BLaER1 treated with 17β-estradiol and CSF1 and Interleukin-3, amounts not matched to agents 10 nM and 100 nM (cell line): ENCODE measurements at regions not wholly inside any gene's neighbourhood (a gene's known extent, or its start where the extent isn't known, plus 50 kb on each side); places are given as distances from the start of the nearest gene placed in this dataset.

ENCODE experiments used
- H3K27ac ChIP-seq, 11 experiments: shearing (Covaris generic); formaldehyde crosslinking; 2 replicates each; pipeline ENCODE4 v1.8.1; 2022
- H3K27me3 ChIP-seq, 11 experiments: shearing (Covaris generic); formaldehyde crosslinking; 2 replicates each; pipeline ENCODE4 v1.8.1; 2022
- H3K36me3 ChIP-seq, 11 experiments: shearing (Covaris generic); formaldehyde crosslinking; 2 replicates each; pipeline ENCODE4 v1.8.1; 2022
- H3K4me1 ChIP-seq, 10 experiments: shearing (Covaris generic); formaldehyde crosslinking; 2 replicates each; pipeline ENCODE4 v1.8.1; 2022
- H3K4me2 ChIP-seq, 11 experiments: shearing (Covaris generic); formaldehyde crosslinking; 2 replicates each; pipeline ENCODE4 v1.8.1; 2022
- H3K4me3 ChIP-seq, 10 experiments: shearing (Covaris generic); formaldehyde crosslinking; 2 replicates each; pipeline ENCODE4 v1.8.1; 2022
- H3K9ac ChIP-seq, 11 experiments: shearing (Covaris generic); formaldehyde crosslinking; 2 replicates each; pipeline ENCODE4 v1.8.1; 2022
- H3K9me3 ChIP-seq, 11 experiments: shearing (Covaris generic); formaldehyde crosslinking; replicated peaks in 1 of 11; 2 replicates each; pipeline ENCODE4 v1.8.1; 2022
- H4K20me1 ChIP-seq, 11 experiments: shearing (Covaris generic); formaldehyde crosslinking; 2 replicates each; pipeline ENCODE4 v1.8.1; 2022
- Cebpa-rat ChIP-seq, 11 experiments: shearing (Covaris generic); IDR thresholded peaks; 2 replicates each; pipeline ENCODE4 v1.8.1; 2022

DNA sequence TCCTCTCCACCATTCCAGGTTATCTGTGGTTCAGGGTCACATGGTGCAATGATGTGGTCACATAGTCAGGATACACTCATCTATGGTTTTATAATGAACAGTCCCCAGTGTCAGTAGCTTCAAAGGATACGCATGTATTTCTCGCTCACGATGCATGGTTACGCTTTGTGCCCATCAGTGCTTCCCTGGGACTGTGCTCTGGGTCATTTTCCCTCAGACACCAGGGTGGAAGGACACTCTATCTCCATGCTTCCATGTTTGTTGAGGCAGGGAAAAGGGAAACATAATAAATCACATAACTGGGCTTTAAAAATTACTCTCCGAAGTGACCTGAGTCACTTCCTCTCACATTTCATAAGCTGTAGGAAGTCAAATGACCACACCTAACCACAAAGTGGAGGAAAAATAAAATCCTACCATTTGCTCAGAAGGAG lies 394.8 kb upstream of the NOX3 start:
- no peak for TF ChIP-seq Cebpa-rat (IDR thresholded peaks at IDR 0.05)
- Histone ChIP-seq H4K20me1 (no peaks in the 10 kb centered on the region), H3K4me2 (peak overlapping the region; percentile 11 to 79 (median 69); a peak in 20 of 22 replicates), H3K4me1 (peaks cover 19 to 51% (median 22%) of the 10 kb centered on the region in 10 experiments), H3K27me3 (no peaks in the 10 kb centered on the region), H3K9me3 (peaks cover 2 to 12% (median 11%) of the 10 kb centered on the region in 11 experiments; a peak in 19 of 22 replicates), H3K9ac (peak overlapping the region in 1 of 11 experiments; percentile 13; a peak in 1 of 22 replicates), H3K36me3 (no peaks in the 10 kb centered on the region), H3K27ac (peak overlapping the region in 5 of 11 experiments; percentile 5 to 63 (median 34); a peak in 8 of 22 replicates), H3K4me3 (peak overlapping the region in 1 of 10 experiments; percentile 3; a peak in 1 of 20 replicates)

GRCh38 chr6:155847711-155848110 lies 392.1 kb upstream of the NOX3 start:
- Histone ChIP-seq H3K36me3 (no peaks in the 10 kb centered on the region), H3K27ac (no peak overlapping the region), H3K27me3 (no peaks in the 10 kb centered on the region), H3K4me1 (peaks cover 15 to 42% (median 18%) of the 10 kb centered on the region in 10 experiments), H3K4me2 (peak overlapping the region in 3 of 11 experiments; percentile 24 to 70 (median 69); a peak in 5 of 22 replicates), H3K9ac (no peak overlapping the region), H3K4me3 (no peak overlapping the region), H4K20me1 (no peaks in the 10 kb centered on the region), H3K9me3 (peaks cover 4 to 28% (median 21%) of the 10 kb centered on the region in 11 experiments; a peak in 20 of 22 replicates)
- no peak for TF ChIP-seq Cebpa-rat (IDR thresholded peaks at IDR 0.05)

DNA sequence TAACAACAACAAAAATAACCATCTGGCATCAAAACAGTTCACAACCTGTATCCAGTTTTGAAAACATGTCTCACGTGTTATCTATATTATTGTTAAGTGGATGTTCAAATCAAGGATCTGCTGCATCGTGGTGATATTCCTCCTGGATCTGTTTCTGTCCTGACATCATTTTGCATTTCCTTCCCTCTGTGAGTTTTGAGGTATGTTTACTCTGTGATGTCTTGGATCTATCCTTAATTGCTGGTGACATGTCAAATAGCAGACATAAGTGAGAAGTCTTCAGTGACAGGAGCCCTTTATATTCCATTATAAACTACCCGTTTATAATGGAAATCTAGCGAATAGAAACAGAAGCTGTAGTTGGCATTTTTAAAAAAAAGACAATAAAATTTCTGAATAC lies 381.8 kb upstream of the NOX3 start:
- Histone ChIP-seq H4K20me1 (no peaks in the 10 kb centered on the region), H3K36me3 (no peaks in the 10 kb centered on the region), H3K4me3 (no peak overlapping the region), H3K4me2 (no peak overlapping the region), H3K9ac (no peak overlapping the region), H3K4me1 (no peaks in the 10 kb centered on the region), H3K9me3 (no peaks in the 10 kb centered on the region), H3K27ac (no peak overlapping the region), H3K27me3 (no peaks in the 10 kb centered on the region)
- TF ChIP-seq Cebpa-rat (IDR thresholded peaks at IDR 0.05): no peak

- Histone ChIP-seq H3K27me3 (no peaks in the 10 kb centered on the region), H3K4me1 (peaks cover 0 to 6% (median 0%) of the 10 kb centered on the region in 10 experiments; a peak in 3 of 20 replicates), H3K27ac (no peak overlapping the region), H3K4me2 (no peak overlapping the region), H4K20me1 (no peaks in the 10 kb centered on the region), H3K9ac (no peak overlapping the region), H3K36me3 (no peaks in the 10 kb centered on the region), H3K4me3 (no peak overlapping the region), H3K9me3 (no peaks in the 10 kb centered on the region)
- no peak for TF ChIP-seq Cebpa-rat (IDR thresholded peaks at IDR 0.05)
Observed at GRCh38 chr6:155832596-155832995, 377.0 kb upstream of the NOX3 start.

DNA sequence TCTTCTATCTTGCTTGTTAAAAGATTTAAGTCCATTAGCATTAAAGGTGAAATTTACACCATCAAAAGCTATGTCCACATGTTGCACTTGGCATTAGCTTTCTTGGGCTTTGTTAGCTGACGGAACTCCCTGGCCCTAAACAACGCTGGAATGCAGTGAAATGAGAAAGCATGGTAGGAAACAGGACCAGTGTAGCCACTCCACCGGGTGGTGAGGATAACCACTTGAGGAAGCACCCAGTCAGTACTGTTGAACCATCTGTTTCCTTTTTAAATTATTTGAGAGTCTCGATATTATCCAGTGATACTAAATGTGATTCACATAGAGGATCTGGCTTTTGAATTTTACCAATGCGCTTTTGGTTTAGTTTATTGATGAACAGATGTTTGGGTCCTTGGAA lies 374.9 kb upstream of the NOX3 start:
- H3K4me2 ChIP-seq: peak overlapping the region in 2 of 11 experiments; percentile 10 to 14; a peak in 3 of 22 replicates
- H3K9ac ChIP-seq: no peak overlapping the region
- no peaks in the 10 kb centered on the region for H3K27me3 ChIP-seq
- H3K27ac ChIP-seq: no peak overlapping the region
- H3K4me3 ChIP-seq: no peak overlapping the region
- peaks cover 0 to 6% (median 0%) of the 10 kb centered on the region in 10 experiments; a peak in 3 of 20 replicates for H3K4me1 ChIP-seq
- H3K9me3 ChIP-seq: no peaks in the 10 kb centered on the region
- H4K20me1 ChIP-seq: no peaks in the 10 kb centered on the region
- H3K36me3 ChIP-seq: no peaks in the 10 kb centered on the region
- no peak for TF ChIP-seq Cebpa-rat (IDR thresholded peaks at IDR 0.05)

DNA sequence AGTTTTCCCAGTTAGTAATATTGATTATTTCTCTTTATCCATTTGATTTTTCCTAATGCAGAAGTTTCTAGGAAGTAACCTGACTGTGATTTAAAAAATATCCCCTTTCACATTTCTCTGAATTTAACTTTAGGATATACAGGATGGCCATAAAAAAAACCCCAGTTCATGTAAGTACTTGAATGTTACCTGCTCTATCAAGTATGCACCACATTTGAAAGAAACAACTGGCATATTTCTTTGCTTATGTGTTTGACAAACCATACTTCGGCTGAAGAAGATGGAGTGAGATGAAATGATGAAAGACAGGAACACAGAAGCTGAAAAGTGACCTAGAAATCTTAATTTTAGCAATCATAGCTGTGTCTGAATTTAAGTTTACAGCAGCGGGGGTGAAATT lies 374.0 kb upstream of the NOX3 start:
- TF ChIP-seq Cebpa-rat (IDR thresholded peaks at IDR 0.05): no peak
- no peak overlapping the region for H3K9ac ChIP-seq
- no peaks in the 10 kb centered on the region for H3K27me3 ChIP-seq
- H3K4me2 ChIP-seq: no peak overlapping the region
- peaks cover 0 to 6% (median 0%) of the 10 kb centered on the region in 10 experiments; a peak in 3 of 20 replicates for H3K4me1 ChIP-seq
- no peaks in the 10 kb centered on the region for H4K20me1 ChIP-seq
- H3K27ac ChIP-seq: no peak overlapping the region
- no peaks in the 10 kb centered on the region for H3K36me3 ChIP-seq
- H3K9me3 ChIP-seq: no peaks in the 10 kb centered on the region
- H3K4me3 ChIP-seq: no peak overlapping the region

DNA sequence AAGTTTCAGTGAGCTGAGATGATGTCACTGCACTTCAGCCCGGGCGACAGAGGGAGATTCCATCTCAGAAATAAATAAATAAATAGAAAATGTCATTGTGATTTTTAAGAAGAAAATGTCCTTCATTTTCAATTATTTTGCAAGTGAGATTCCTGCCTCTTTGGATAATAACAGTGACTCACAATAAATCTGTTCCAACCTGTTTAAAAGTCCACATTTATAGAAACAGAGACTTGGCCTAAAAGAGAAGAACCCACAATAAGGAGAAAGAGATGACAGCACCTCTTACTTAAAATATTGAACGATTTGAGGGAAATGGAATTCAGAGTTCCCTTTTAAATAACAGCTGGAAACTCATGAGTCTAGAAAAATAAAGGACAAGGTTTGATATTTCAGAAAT lies 373.4 kb upstream of the NOX3 start:
- Histone ChIP-seq H3K9ac (no peak overlapping the region), H3K36me3 (no peaks in the 10 kb centered on the region), H4K20me1 (no peaks in the 10 kb centered on the region), H3K9me3 (no peaks in the 10 kb centered on the region), H3K4me1 (peaks cover 0 to 6% (median 0%) of the 10 kb centered on the region in 10 experiments; a peak in 3 of 20 replicates), H3K27me3 (no peaks in the 10 kb centered on the region), H3K27ac (no peak overlapping the region), H3K4me3 (no peak overlapping the region), H3K4me2 (no peak overlapping the region)
- no peak for TF ChIP-seq Cebpa-rat (IDR thresholded peaks at IDR 0.05)

GRCh38 chr6:155818698-155819097 lies 363.1 kb upstream of the NOX3 start:
- Histone ChIP-seq H3K4me2 (no peak overlapping the region), H3K27me3 (no peaks in the 10 kb centered on the region), H4K20me1 (no peaks in the 10 kb centered on the region), H3K4me1 (no peaks in the 10 kb centered on the region), H3K9ac (no peak overlapping the region), H3K4me3 (no peak overlapping the region), H3K27ac (no peak overlapping the region), H3K36me3 (no peaks in the 10 kb centered on the region), H3K9me3 (no peaks in the 10 kb centered on the region)
- no peak for TF ChIP-seq Cebpa-rat (IDR thresholded peaks at IDR 0.05)

- H3K36me3 ChIP-seq: no peaks in the 10 kb centered on the region
- no peak overlapping the region for H3K4me3 ChIP-seq
- no peaks in the 10 kb centered on the region for H3K4me1 ChIP-seq
- H3K27me3 ChIP-seq: no peaks in the 10 kb centered on the region
- no peak overlapping the region for H3K27ac ChIP-seq
- H4K20me1 ChIP-seq: no peaks in the 10 kb centered on the region
- H3K9me3 ChIP-seq: no peaks in the 10 kb centered on the region
- TF ChIP-seq Cebpa-rat (IDR thresholded peaks at IDR 0.05): no peak
- H3K4me2 ChIP-seq: no peak overlapping the region
- no peak overlapping the region for H3K9ac ChIP-seq
Observed at GRCh38 chr6:155813548-155813947, 357.9 kb upstream of the NOX3 start.

GRCh38 chr6:155807243-155807642 lies 351.6 kb upstream of the NOX3 start:
- H3K4me1 ChIP-seq: no peaks in the 10 kb centered on the region
- H3K9me3 ChIP-seq: no peaks in the 10 kb centered on the region
- no peaks in the 10 kb centered on the region for H3K36me3 ChIP-seq
- TF ChIP-seq Cebpa-rat (IDR thresholded peaks at IDR 0.05): peak in 9 of 11 experiments; percentile 13 to 76 (median 62); a peak in 10 of 22 replicates
- no peak overlapping the region for H3K4me2 ChIP-seq
- H4K20me1 ChIP-seq: no peaks in the 10 kb centered on the region
- H3K27ac ChIP-seq: no peak overlapping the region
- H3K27me3 ChIP-seq: no peaks in the 10 kb centered on the region
- H3K4me3 ChIP-seq: no peak overlapping the region
- no peak overlapping the region for H3K9ac ChIP-seq
